PFSK-1 (cell line): ENCODE measurements at regions not wholly inside any gene's neighbourhood (a gene's known extent, or its start where the extent isn't known, plus 50 kb on each side); places are given as distances from the start of the nearest gene placed in this dataset.

Experiments
- POLR2AphosphoS5 ChIP-seq: IDR thresholded peaks from 2 replicates; pipeline ENCODE4 v1.6.1; 2012; ENCODE audit warnings: low read depth, mild to moderate bottlenecking, control low read depth, low read length, moderate library complexity
- REST ChIP-seq, 2 experiments: IDR thresholded peaks; 2 replicates each; pipeline versions ENCODE4 v1.6.1 to v1.8.0; 2011 to 2012; ENCODE audit warnings: low read depth in 2 of 2, low read length in 2 of 2, control low read depth in 1 of 2, inconsistent platforms in 1 of 2, mild to moderate bottlenecking in 1 of 2, moderate library complexity in 1 of 2; ENCODE audit not compliant: insufficient read depth in 1 of 2

- TF ChIP-seq POLR2AphosphoS5 (no peak), REST (IDR thresholded peaks at IDR 0.05; ENCODE audit: insufficient read depth in 1 of 2, low read depth in 2 of 2, low read length in 2 of 2) (no peak)
Observed at GRCh38 chr5:13632676-13633075, 311.8 kb downstream of the DNAH5 start.
